ENCODE measurements at regions not wholly inside any gene's neighbourhood (a gene's known extent, or its start where the extent isn't known, plus 50 kb on each side); places are given as distances from the start of the nearest gene placed in this dataset.
"Not testable (repeated sequence)": the region's sequence is repeated elsewhere in the genome, so short reads cannot be mapped to it uniquely, and the experiment has no call there.

DNA sequence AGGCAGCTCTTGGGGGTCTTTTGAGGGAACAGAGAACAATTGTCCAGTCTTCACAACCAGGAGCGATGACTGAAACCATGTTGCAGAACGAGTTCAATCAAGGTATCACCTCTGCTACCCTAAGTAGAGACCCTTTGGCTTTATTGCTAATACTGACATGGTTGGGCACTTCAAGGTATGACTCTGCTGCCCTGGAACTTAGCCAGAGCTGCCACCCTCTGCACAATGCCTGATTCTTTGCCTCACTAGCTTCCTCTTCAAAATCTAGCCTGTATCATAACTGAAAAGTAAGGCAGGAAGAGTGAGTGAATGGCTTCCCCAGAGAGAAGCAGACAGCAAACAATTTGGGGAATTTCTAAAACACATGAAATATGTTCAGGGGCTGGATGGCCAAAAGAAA lies 592.7 kb upstream of the NRSN1 start:
- DNase-seq, result no peak

- DNase-seq, result no peak
These were observed 592.1 kb upstream of the NRSN1 start for GRCh38 chr6:23533944-23534343.

- DNase-seq, result no peak
These were observed 591.7 kb upstream of the NRSN1 start for GRCh38 chr6:23534351-23534750.

- no peak for DNase-seq
These were observed 590.9 kb upstream of the NRSN1 start for GRCh38 chr6:23535101-23535500.

GRCh38 chr6:23537828-23538227 lies 588.2 kb upstream of the NRSN1 start:
- no peak for DNase-seq

GRCh38 chr6:23547851-23548250 lies 578.2 kb upstream of the NRSN1 start:
- peak; percentile 6 for DNase-seq

- not testable (repeated sequence) for DNase-seq
These were observed 571.1 kb upstream of the NRSN1 start for GRCh38 chr6:23554953-23555352.

DNA sequence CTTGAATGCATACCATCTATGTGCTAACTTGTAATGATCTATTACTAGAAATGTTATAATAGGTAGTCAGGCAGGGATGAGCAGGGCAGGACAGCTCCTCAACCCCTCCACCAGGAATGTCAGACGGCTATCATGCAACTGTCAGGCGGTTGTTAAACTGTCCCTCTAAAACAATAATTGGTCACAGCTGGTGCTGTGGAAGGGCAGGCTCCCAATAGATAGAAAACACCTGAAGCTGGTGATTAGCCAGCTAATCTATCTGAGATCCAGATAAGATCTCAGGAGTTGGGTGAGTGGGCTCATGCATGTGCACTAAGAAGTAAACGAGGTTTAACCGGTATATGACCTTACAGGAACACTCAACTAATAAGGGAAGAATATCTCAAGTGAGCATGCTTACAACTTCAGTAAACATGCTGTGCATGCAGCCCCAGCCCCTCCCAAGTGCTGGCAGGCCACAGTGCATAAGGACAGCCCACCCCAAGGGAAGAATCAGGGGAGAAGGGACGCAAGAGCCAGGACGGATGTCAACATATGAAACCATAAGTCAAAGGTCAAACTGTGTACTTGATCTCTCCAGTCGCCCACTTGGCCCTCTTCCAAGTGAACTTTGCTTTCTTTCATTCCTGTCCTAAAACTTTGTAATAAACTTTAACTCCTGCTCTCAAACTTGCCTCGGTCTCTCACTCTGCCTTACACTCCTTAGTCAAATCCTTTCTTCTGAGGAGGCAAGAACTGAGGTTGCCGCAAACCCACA lies 566.2 kb upstream of the NRSN1 start:
- DNase-seq, result no peak

DNA sequence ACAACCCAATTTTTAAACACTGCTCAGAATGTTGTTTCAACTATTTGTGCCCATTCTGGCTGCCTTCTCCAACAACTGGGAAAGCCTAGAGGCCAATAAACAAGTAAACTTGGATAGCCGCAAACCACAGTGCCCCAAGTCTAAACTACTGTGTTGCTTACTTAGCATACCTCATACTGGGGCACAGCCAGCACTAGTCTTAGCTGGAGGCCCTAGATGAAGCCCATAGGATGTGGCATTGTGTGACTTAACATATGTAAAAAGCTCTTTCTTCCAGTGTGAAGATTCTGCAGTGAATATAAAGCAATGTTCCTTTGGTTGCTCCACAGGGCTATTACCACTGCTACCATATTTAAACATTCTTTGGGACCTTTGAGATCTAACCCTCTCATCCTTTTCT lies 564.3 kb upstream of the NRSN1 start:
- DNase-seq, result no peak

- no peak for DNase-seq
These were observed 563.5 kb upstream of the NRSN1 start for GRCh38 chr6:23562554-23562953.

- DNase-seq, result no peak
These were observed 562.7 kb upstream of the NRSN1 start for GRCh38 chr6:23563323-23563722.

DNA sequence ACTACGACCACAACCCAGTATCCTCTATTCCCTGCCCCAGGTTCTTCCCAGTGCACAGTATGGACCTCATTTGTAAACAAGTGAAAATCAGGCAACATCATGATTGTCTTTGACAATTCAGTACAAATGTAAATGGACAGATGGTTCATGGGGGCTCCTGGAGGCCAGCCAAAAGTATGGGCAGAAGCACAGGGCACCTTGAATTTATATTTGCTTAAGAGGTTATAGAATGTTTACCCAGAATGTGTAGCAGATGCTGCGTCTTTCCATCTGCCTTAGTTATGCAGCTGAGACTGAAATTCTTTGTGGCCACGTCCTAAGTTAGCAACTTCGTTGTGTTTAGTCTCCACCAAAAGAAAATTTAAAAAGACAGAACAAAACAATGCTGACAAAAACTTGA lies 559.6 kb upstream of the NRSN1 start:
- peak; percentile 98 for DNase-seq

- DNase-seq, result no peak
These were observed 557.7 kb upstream of the NRSN1 start for GRCh38 chr6:23568292-23568691.

GRCh38 chr6:23584134-23584763 lies 541.8 kb upstream of the NRSN1 start:
- no peak for DNase-seq

DNA sequence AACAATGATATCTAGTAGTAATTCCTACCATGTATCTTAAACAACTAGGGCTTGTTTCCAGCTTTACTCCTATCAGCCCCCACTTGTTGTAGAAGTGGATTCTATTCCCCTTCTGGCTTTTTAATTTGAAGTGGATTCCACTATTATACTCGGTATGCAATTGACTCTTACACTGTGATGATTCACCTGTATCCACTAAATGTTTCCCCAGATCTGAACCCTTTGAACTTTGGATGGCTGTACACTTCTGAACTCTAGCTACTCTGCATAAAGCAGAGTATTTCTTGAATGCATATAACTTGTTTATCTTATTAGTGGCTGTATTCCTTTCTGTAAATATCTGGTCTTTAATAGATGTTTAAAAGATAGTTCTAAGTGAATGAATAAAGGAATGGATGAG lies 538.4 kb upstream of the NRSN1 start:
- no peak for DNase-seq

DNA sequence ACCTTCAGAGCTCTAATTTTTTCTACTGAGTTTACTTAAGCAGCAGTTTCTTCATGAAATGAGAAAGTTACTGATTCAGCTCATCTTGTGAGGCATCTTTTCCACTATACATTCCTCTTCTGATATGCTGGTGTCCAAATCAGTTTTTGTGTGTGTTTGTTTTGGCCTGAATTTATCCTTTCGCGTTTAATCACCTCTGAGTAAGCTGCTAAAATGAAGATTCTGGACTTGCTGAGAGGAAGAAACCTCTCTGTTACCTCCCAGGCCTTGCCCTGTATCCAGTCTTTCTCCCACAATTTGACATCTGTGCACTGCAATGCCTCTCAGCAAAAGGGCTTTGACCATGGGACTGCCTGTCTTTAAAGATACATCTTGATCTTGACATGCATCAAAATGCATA lies 536.2 kb upstream of the NRSN1 start:
- DNase-seq, result no peak

DNA sequence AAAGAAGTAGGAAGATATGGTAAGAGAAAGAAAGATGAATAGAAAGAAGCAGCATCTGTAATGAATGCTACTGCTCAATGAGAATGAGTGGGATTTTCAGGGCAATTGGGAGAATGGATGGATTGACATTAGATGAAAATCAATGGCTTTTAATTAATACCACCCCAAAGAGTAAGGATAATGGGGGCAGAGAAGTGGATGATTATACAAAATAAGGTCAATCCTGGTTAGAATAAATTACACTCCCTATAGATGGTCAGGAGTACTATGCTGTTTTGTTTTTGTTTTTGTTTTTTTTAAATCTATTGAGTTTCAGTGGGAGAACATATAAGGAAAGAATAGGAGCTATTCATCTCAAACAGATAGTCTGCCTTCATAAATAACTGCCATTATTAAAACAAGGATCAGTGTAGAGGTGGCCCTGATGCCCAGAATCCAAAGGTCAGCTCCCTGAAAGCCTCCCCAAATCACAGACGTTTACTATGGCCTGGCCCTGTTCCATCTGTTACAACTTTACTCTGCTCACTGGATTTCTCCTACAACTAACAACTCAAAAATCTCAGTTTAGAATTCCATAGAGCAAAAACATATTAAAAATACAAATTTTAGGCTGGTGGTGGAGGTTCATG lies 535.4 kb upstream of the NRSN1 start:
- DNase-seq, result no peak

DNA sequence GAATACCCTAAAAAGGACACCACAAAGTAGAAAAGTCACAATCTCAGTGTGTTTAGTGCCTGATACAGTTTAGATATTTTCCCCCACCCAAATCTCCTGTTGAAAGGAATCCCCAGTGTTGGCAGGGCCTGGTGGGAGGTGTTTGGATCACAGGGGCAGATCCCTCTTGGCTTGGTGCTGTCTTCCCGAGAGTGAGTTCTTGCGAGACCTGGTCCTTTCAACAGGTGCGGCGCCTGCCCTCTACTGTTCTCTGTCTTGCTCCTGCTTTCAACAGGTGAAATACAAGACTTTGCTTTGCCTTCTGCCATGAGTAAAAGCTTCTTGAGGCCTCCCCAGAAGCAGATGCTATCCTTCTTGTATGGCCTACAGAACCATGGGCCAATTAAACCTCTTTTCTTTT lies 534.3 kb upstream of the NRSN1 start:
- DNase-seq, result no peak

DNA sequence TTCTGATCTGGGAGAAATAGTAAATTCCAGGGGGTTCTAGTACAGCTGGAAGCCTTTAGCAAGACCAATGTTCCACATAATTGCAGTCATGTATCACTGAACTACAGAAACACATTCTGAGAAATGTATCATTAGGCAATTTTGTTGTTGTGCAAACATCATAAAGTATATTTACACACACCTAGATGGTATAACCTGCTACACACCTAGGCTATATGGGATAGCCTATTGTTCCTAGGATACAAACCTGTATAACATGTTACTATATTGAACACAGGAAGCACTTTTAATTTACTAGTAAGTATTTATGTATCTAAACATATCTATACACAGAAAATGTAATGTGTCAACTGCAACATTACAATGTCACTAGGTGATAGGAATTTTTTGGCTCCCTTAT lies 525.9 kb upstream of the NRSN1 start:
- no peak for DNase-seq

- no peak for DNase-seq
These were observed 524.1 kb upstream of the NRSN1 start for GRCh38 chr6:23601811-23602345.

DNA sequence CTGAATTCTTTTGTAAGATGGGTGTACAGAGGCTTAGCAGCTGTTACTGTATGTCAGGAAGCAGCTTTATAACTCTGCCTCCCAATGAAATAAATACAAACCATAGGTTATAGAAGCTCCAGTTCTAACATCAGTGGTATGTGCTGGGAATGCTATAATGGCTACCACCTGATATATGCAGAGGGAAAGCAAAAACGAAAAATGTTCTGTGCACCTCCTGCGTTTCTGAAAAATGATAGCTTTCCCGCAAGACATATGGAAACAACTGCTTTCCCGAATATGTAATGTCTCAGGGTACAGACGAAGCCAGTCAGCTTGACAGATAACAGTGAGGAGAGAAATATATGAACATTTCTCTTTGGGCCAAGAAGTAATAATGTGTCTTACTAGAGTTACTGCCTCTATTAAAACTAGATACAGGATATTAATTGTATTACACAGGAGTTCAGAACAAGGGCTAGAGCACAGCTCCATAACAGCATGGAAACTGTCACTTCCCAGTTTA lies 517.0 kb upstream of the NRSN1 start:
- no peak for DNase-seq

GRCh38 chr6:23611776-23612381 lies 514.1 kb upstream of the NRSN1 start:
- DNase-seq, result peak; percentile 81

GRCh38 chr6:23618366-23618765 lies 507.6 kb upstream of the NRSN1 start:
- DNase-seq, result no peak

Measured in DMS 273 treated with DMSO at 0.1 percent for 48 hours (cell line).